NAMALWA (cell line): ENCODE measurements at regions not wholly inside any gene's neighbourhood (a gene's known extent, or its start where the extent isn't known, plus 50 kb on each side); places are given as distances from the start of the nearest gene placed in this dataset.
A peak's percentile ranks its signal among the peaks of the same experiment; 100 is the strongest.

Experiments
- DNase-seq: peaks from one replicate; pipeline ENCODE4 v3.0.0-alpha.2; 2015; ENCODE audit warnings: low spot score

- DNase-seq: no peak
Measured at GRCh38 chr21:35223480-35224156, 174.5 kb upstream of the RUNX1 start.

GRCh38 chr21:35222541-35222941 is 173.4 kb upstream of the RUNX1 start:
- peak; percentile 52 for DNase-seq

GRCh38 chr21:35222021-35222420 is 172.9 kb upstream of the RUNX1 start:
- no peak for DNase-seq

GRCh38 chr21:35220301-35220700 is 171.2 kb upstream of the RUNX1 start:
- no peak for DNase-seq

- no peak for DNase-seq
Measured at GRCh38 chr21:35219719-35220118, 170.6 kb upstream of the RUNX1 start.

- DNase-seq: no peak
Measured at GRCh38 chr21:35219291-35219690, 170.2 kb upstream of the RUNX1 start.

GRCh38 chr21:35217504-35218060 is 168.5 kb upstream of the RUNX1 start:
- DNase-seq: no peak

GRCh38 chr21:35216996-35217395 is 167.9 kb upstream of the RUNX1 start:
- no peak for DNase-seq

GRCh38 chr21:35215870-35216269 is 166.8 kb upstream of the RUNX1 start:
- DNase-seq: no peak

- no peak for DNase-seq
Measured at GRCh38 chr21:35212393-35213127, 163.5 kb upstream of the RUNX1 start.

- no peak for DNase-seq
Measured at GRCh38 chr21:35211782-35212181, 162.7 kb upstream of the RUNX1 start.

- DNase-seq: no peak
Measured at GRCh38 chr21:35210093-35210492, 161.0 kb upstream of the RUNX1 start.

GRCh38 chr21:35208810-35209517 is 159.9 kb upstream of the RUNX1 start:
- no peak for DNase-seq

- DNase-seq: no peak
Measured at GRCh38 chr21:35208104-35208503, 159.0 kb upstream of the RUNX1 start.

GRCh38 chr21:35207322-35207721 is 158.2 kb upstream of the RUNX1 start:
- DNase-seq: no peak

GRCh38 chr21:35206141-35207125 is 157.3 kb upstream of the RUNX1 start:
- DNase-seq: peak; percentile 21

GRCh38 chr21:35204850-35205541 is 155.9 kb upstream of the RUNX1 start:
- DNase-seq: peak; percentile 56

GRCh38 chr21:35204125-35204524 is 155.0 kb upstream of the RUNX1 start:
- DNase-seq: no peak

- DNase-seq: no peak
Measured at GRCh38 chr21:35203093-35203977, 154.2 kb upstream of the RUNX1 start.

GRCh38 chr21:35202431-35202830 is 153.3 kb upstream of the RUNX1 start:
- DNase-seq: no peak
